HepG2 (cell line): ENCODE measurements at regions not wholly inside any gene's neighbourhood (a gene's known extent, or its start where the extent isn't known, plus 50 kb on each side); places are given as distances from the start of the nearest gene placed in this dataset.
A peak's percentile ranks its signal among the peaks of the same experiment; 100 is the strongest.

Experiments
- ATAC-seq: fragments of 200-7000 bp; cut with Tn5 transposase; 3 replicates; pipeline ENCODE4 v1.9.1; 2020; ENCODE audit warnings: mild to moderate bottlenecking, moderate library complexity
- BruUV-seq: library from RNA; stranded (reverse); fragments of 400-500 nt; replicated peaks from 2 replicates; lab custom pipeline; 2021; lab: Mats Ljungman, UMichigan
- CTCF ChIA-PET: fragments of 300-600 bp; formaldehyde crosslinking; extraction: SDS; loops from one replicate; lab custom pipeline; 2021; ENCODE audit warnings: low total read pairs, inconsistent platforms, low intra/inter-chr PET ratio; lab: Yijun Ruan, JAX
- POLR2A ChIA-PET: fragments of 350-600 bp; sonication (Branson Sonifier 250); formaldehyde crosslinking; loops from one replicate; lab custom pipeline; 2020; ENCODE audit warnings: antibody characterized with exemption, inconsistent platforms; lab: Yijun Ruan, JAX
- DNase-seq: peaks from one replicate; pipeline ENCODE4 v3.0.0-alpha.2; 2015; ENCODE audit warnings: low spot score
- FAIRE-seq: peaks from 3 replicates; lab custom pipeline; 2011; peaks lifted over from hg19 to GRCh38; lab: Jason Lieb, UNC
- H2AFZ ChIP-seq: one replicate; pipeline ENCODE4 v1.6.1; 2011; ENCODE audit warnings: low read length, inconsistent platforms
- H3K27ac ChIP-seq: fragments of 300-600 bp; 3 replicates; pipeline ENCODE4 v1.8.0; 2011; ENCODE audit warnings: mixed run types, mild to moderate bottlenecking, mixed read lengths, low read length, inconsistent platforms; ENCODE audit not compliant: insufficient read depth; ENCODE audit errors: extremely low read length
- H3K27me3 ChIP-seq, 2 experiments: fragments of 200-600 bp in 1 of 2; 2 replicates in 1 of 2; 3 replicates in 1 of 2; pipeline versions ENCODE4 v1.6.0 to v1.8.0; 2011; ENCODE audit warnings: low read length in 2 of 2, mild to moderate bottlenecking in 2 of 2, moderate library complexity in 2 of 2, inconsistent platforms in 1 of 2; ENCODE audit not compliant: insufficient read depth in 2 of 2, control insufficient read depth in 1 of 2
- H3K36me3 ChIP-seq, 2 experiments: fragments of 200-600 bp in 1 of 2; replicated peaks in 1 of 2; 2 replicates in 1 of 2; 3 replicates in 1 of 2; pipeline versions ENCODE4 v1.5.1 to v1.8.0; 2011; ENCODE audit warnings: low read length in 2 of 2, inconsistent platforms in 1 of 2; ENCODE audit not compliant: insufficient read depth in 2 of 2, control insufficient read depth in 1 of 2
- H3K4me1 ChIP-seq: 2 replicates; pipeline ENCODE4 v1.5.1; 2012; ENCODE audit warnings: low read length, inconsistent platforms; ENCODE audit not compliant: insufficient read depth
- H3K4me2 ChIP-seq: 2 replicates; pipeline ENCODE4 v1.6.0; 2011; ENCODE audit warnings: low read depth, low read length, inconsistent platforms
- H3K4me3 ChIP-seq, 3 experiments: fragments of 200-600 bp in 1 of 3; sonication (generic), shearing (Covaris generic) in 1 of 3; replicated peaks in 1 of 3; 2 replicates each; pipeline ENCODE4 v1.5.1; 2011 to 2016; ENCODE audit warnings: low read length in 3 of 3, inconsistent platforms in 2 of 3, low read depth in 2 of 3, mild to moderate bottlenecking in 2 of 3, control low read depth in 1 of 3, mixed read lengths in 1 of 3; ENCODE audit not compliant: insufficient read depth in 1 of 3
- H3K79me2 ChIP-seq: one replicate; pipeline ENCODE4 v1.6.1; 2011; ENCODE audit warnings: low read length, inconsistent platforms; ENCODE audit not compliant: insufficient read depth
- H3K9ac ChIP-seq: 2 replicates; pipeline ENCODE4 v1.6.0; 2011; ENCODE audit warnings: mild to moderate bottlenecking, low read depth, low read length, inconsistent platforms; ENCODE audit not compliant: insufficient read depth
- H3K9me3 ChIP-seq: 2 replicates; pipeline ENCODE4 v1.5.1; 2012; ENCODE audit warnings: mild to moderate bottlenecking, low read length
- H4K20me1 ChIP-seq: 2 replicates; pipeline ENCODE4 v1.6.0; 2011; ENCODE audit warnings: inconsistent platforms, mild to moderate bottlenecking, low read length, moderate library complexity; ENCODE audit not compliant: insufficient read depth
- ATF2 ChIP-seq: sonication (generic); formaldehyde crosslinking; IDR thresholded peaks from 2 replicates; pipeline ENCODE4 v1.4.0; 2020; ENCODE audit warnings: missing genetic modification reagents
- PHF21A ChIP-seq: sonication (generic); formaldehyde crosslinking; IDR thresholded peaks from 2 replicates; pipeline ENCODE4 v1.5.0; 2020; ENCODE audit warnings: mild to moderate bottlenecking, missing genetic modification reagents
- RAD51 ChIP-seq: fragments of 450-650 bp; IDR thresholded peaks from 2 replicates; pipeline ENCODE4 v1.6.1; 2016; ENCODE audit warnings: borderline replicate concordance
- ZNF670 ChIP-seq: sonication (generic); formaldehyde crosslinking; IDR thresholded peaks from 2 replicates; pipeline ENCODE4 v1.8.0; 2022; ENCODE audit warnings: mild to moderate bottlenecking, missing genetic modification reagents, borderline replicate concordance
- ZNF737 ChIP-seq: sonication (generic); formaldehyde crosslinking; IDR thresholded peaks from 2 replicates; pipeline ENCODE4 v1.5.0; 2020; ENCODE audit warnings: missing genetic modification reagents, mild to moderate bottlenecking, borderline replicate concordance
- ZSCAN12 ChIP-seq: sonication (generic); formaldehyde crosslinking; IDR thresholded peaks from 2 replicates; pipeline ENCODE4 v1.9.0; 2021; ENCODE audit warnings: mild to moderate bottlenecking, missing genetic modification reagents
- WGBS: methylation state at CpG from one replicate; pipeline ENCODE4 v1.1.6; 2017; ENCODE audit warnings: low lambda C conversion rate; 5-methylcytosine and 5-hydroxymethylcytosine counted together
- in situ Hi-C: cut with HindIII; loops from 2 replicates; pipeline ENCODE4 v1.10.0; 2017; ENCODE audit warnings: low pct_unique_long_range_greater_than_20kb; ENCODE audit not compliant: extremely low pct_ligation_motif_present
- intact Hi-C: fragments of 100-400 bp; cut with micrococcal nuclease; formaldehyde crosslinking; loops from one replicate; pipeline ENCODE4 v1.10.0; 2022; ENCODE audit not compliant: unreplicated experiment
- TF ChIP-seq, protein P1 (sequence below): sonication (generic); formaldehyde crosslinking; IDR thresholded peaks from 2 replicates; pipeline ENCODE4 v1.4.0; 2020; ENCODE audit warnings: missing genetic modification reagents
- TF ChIP-seq, protein P2 (sequence below): IDR thresholded peaks from 2 replicates; pipeline ENCODE4 v1.6.1; 2016; ENCODE audit warnings: missing genetic modification reagents, missing compliant biosample characterization
- TF ChIP-seq, protein P3 (sequence below): IDR thresholded peaks from 2 replicates; pipeline ENCODE4 v1.6.1; 2012; ENCODE audit warnings: low read length, improper control_type of control experiment

- H3K9me3 ChIP-seq = no peaks in the 10 kb centered on the region
- FAIRE-seq (no peak), ATAC-seq (no peak), DNase-seq (no peak)
- H2AFZ ChIP-seq = no peak overlapping the region
- ChIA-PET CTCF (no interaction called here), POLR2A (no interaction called here)
- no peaks in the 10 kb centered on the region for H3K4me1 ChIP-seq
- no peak overlapping the region for H3K4me2 ChIP-seq
- H3K9ac ChIP-seq = no peak overlapping the region
- peaks cover 7 to 68% of the 10 kb centered on the region in 2 experiments; a peak in 4 of 5 replicates for H3K27me3 ChIP-seq
- WGBS = 30% methylated on average over 20 of the region's 20 CpGs
- in situ Hi-C loops = no loop called here
- BruUV-seq = no TSS peak
- H3K27ac ChIP-seq = no peak overlapping the region
- H3K36me3 ChIP-seq = no peaks in the 10 kb centered on the region
- H4K20me1 ChIP-seq = no peaks in the 10 kb centered on the region
- no peaks in the 10 kb centered on the region for H3K79me2 ChIP-seq
- H3K4me3 ChIP-seq = no peak overlapping the region
- intact Hi-C loops = no loop called here
- no peak for TF ChIP-seq PHF21A (CRISPR knock-in tag)
- 0 out of 2 replicates have a peak, but pooled peaks have one; percentile 7 for TF ChIP-seq RAD51
Measured at GRCh38 chr2:238638100-238638981, 209.5 kb upstream of the TWIST2 start.

GRCh38 chr2:238638982-238639628 lies 208.8 kb upstream of the TWIST2 start:
- H3K9ac ChIP-seq = no peak overlapping the region
- 59% methylated on average over 13 of the region's 17 CpGs for WGBS
- intact Hi-C loops = no loop called here
- H3K4me3 ChIP-seq = no peak overlapping the region
- no peaks in the 10 kb centered on the region for H3K36me3 ChIP-seq
- H3K27ac ChIP-seq = no peak overlapping the region
- H3K9me3 ChIP-seq = no peaks in the 10 kb centered on the region
- in situ Hi-C loops = no loop called here
- H3K27me3 ChIP-seq = peaks cover 7 to 66% of the 10 kb centered on the region in 2 experiments; a peak in 4 of 5 replicates
- no peaks in the 10 kb centered on the region for H3K4me1 ChIP-seq
- no peak for TF ChIP-seq ATF2 (CRISPR knock-in tag)
- TF ChIP-seq ZSCAN12 (CRISPR knock-in tag) = no peak
- TF ChIP-seq, protein P1, sequence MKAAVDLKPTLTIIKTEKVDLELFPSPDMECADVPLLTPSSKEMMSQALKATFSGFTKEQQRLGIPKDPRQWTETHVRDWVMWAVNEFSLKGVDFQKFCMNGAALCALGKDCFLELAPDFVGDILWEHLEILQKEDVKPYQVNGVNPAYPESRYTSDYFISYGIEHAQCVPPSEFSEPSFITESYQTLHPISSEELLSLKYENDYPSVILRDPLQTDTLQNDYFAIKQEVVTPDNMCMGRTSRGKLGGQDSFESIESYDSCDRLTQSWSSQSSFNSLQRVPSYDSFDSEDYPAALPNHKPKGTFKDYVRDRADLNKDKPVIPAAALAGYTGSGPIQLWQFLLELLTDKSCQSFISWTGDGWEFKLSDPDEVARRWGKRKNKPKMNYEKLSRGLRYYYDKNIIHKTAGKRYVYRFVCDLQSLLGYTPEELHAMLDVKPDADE = no peak
- TF ChIP-seq, protein P2, sequence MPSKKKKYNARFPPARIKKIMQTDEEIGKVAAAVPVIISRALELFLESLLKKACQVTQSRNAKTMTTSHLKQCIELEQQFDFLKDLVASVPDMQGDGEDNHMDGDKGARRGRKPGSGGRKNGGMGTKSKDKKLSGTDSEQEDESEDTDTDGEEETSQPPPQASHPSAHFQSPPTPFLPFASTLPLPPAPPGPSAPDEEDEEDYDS (CRISPR knock-in tag) = no peak
- TF ChIP-seq, protein P3, sequence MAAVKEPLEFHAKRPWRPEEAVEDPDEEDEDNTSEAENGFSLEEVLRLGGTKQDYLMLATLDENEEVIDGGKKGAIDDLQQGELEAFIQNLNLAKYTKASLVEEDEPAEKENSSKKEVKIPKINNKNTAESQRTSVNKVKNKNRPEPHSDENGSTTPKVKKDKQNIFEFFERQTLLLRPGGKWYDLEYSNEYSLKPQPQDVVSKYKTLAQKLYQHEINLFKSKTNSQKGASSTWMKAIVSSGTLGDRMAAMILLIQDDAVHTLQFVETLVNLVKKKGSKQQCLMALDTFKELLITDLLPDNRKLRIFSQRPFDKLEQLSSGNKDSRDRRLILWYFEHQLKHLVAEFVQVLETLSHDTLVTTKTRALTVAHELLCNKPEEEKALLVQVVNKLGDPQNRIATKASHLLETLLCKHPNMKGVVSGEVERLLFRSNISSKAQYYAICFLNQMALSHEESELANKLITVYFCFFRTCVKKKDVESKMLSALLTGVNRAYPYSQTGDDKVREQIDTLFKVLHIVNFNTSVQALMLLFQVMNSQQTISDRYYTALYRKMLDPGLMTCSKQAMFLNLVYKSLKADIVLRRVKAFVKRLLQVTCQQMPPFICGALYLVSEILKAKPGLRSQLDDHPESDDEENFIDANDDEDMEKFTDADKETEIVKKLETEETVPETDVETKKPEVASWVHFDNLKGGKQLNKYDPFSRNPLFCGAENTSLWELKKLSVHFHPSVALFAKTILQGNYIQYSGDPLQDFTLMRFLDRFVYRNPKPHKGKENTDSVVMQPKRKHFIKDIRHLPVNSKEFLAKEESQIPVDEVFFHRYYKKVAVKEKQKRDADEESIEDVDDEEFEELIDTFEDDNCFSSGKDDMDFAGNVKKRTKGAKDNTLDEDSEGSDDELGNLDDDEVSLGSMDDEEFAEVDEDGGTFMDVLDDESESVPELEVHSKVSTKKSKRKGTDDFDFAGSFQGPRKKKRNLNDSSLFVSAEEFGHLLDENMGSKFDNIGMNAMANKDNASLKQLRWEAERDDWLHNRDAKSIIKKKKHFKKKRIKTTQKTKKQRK = no peak
- TF ChIP-seq ZNF670 (CRISPR knock-in tag) = no peak
- TF ChIP-seq ZNF737 (CRISPR knock-in tag) = no peak
- FAIRE-seq (peak; percentile 12), ATAC-seq (no peak; the same call in 2 of the 3 replicates), DNase-seq (no peak)
- BruUV-seq = no TSS peak
- no peak overlapping the region for H3K4me2 ChIP-seq
- ChIA-PET CTCF (no interaction called here), POLR2A (no interaction called here)
- H4K20me1 ChIP-seq = no peaks in the 10 kb centered on the region
- H3K79me2 ChIP-seq = no peaks in the 10 kb centered on the region
- no peak overlapping the region for H2AFZ ChIP-seq
